BE2C (cell line): ENCODE measurements at regions not wholly inside any gene's neighbourhood (a gene's known extent, or its start where the extent isn't known, plus 50 kb on each side); places are given as distances from the start of the nearest gene placed in this dataset.

Experiments
- DNase-seq: peaks from one replicate; pipeline ENCODE4 v3.0.0-alpha.2; 2020
- H3K27me3 ChIP-seq: fragments of 250-450 bp; sonication (Bioruptor Pico); 2 replicates; pipeline ENCODE4 v1.5.1; 2020; ENCODE audit warnings: mild to moderate bottlenecking
- H3K36me3 ChIP-seq: fragments of 250-450 bp; sonication (Bioruptor Pico); 2 replicates; pipeline ENCODE4 v1.5.1; 2020; ENCODE audit warnings: mild to moderate bottlenecking
- H3K4me1 ChIP-seq: fragments of 250-450 bp; sonication (Bioruptor Pico); 2 replicates; pipeline ENCODE4 v1.5.1; 2020
- H3K4me3 ChIP-seq: 2 replicates; pipeline ENCODE4 v1.5.1; 2011; ENCODE audit warnings: low read depth, low read length
- H3K9me3 ChIP-seq: fragments of 250-450 bp; sonication (Bioruptor Pico); 2 replicates; pipeline ENCODE4 v1.5.1; 2020
- CTCF ChIP-seq: IDR thresholded peaks from 2 replicates; pipeline ENCODE4 v1.5.1; 2012; ENCODE audit warnings: mild to moderate bottlenecking, low read depth, low read length

GRCh38 chr4:62133977-62134376 is 933.9 kb downstream of the ADGRL3 start:
- no peak for TF ChIP-seq CTCF

GRCh38 chr4:62133101-62133897 is 933.2 kb downstream of the ADGRL3 start:
- Histone ChIP-seq H3K4me1 (peaks cover 6% of the 10 kb centered on the region; the same call in 1 of the 2 replicates), H3K4me3 (no peak overlapping the region), H3K36me3 (no peaks in the 10 kb centered on the region), H3K9me3 (no peaks in the 10 kb centered on the region), H3K27me3 (no peaks in the 10 kb centered on the region)
- no peak for DNase-seq
- TF ChIP-seq CTCF: no peak

More at GRCh38 chr4:62133977-62134376, 933.9 kb downstream of the ADGRL3 start:
- no peaks in the 10 kb centered on the region for H3K9me3 ChIP-seq
- no peaks in the 10 kb centered on the region for H3K36me3 ChIP-seq
- H3K4me1 ChIP-seq: peaks cover 6% of the 10 kb centered on the region; the same call in 1 of the 2 replicates
- H3K27me3 ChIP-seq: no peaks in the 10 kb centered on the region
- no peak for DNase-seq
- H3K4me3 ChIP-seq: no peak overlapping the region

GRCh38 chr4:62131049-62131448 is 930.9 kb downstream of the ADGRL3 start:
- peaks cover 6% of the 10 kb centered on the region for H3K4me1 ChIP-seq
- H3K9me3 ChIP-seq: no peaks in the 10 kb centered on the region
- DNase-seq: no peak
- H3K36me3 ChIP-seq: no peaks in the 10 kb centered on the region
- no peak overlapping the region for H3K4me3 ChIP-seq
- no peaks in the 10 kb centered on the region for H3K27me3 ChIP-seq
- no peak for TF ChIP-seq CTCF

GRCh38 chr4:62130637-62131036 is 930.5 kb downstream of the ADGRL3 start:
- H3K27me3 ChIP-seq: no peaks in the 10 kb centered on the region
- DNase-seq: no peak

GRCh38 chr4:62130230-62130629 is 930.1 kb downstream of the ADGRL3 start:
- TF ChIP-seq CTCF: no peak
- Histone ChIP-seq H3K27me3 (no peaks in the 10 kb centered on the region), H3K4me1 (peaks cover 6% of the 10 kb centered on the region), H3K9me3 (no peaks in the 10 kb centered on the region), H3K36me3 (no peaks in the 10 kb centered on the region), H3K4me3 (no peak overlapping the region)
- no peak for DNase-seq

More at GRCh38 chr4:62130637-62131036, 930.5 kb downstream of the ADGRL3 start:
- no peak overlapping the region for H3K4me3 ChIP-seq
- no peaks in the 10 kb centered on the region for H3K36me3 ChIP-seq
- H3K4me1 ChIP-seq: peaks cover 6% of the 10 kb centered on the region
- TF ChIP-seq CTCF: no peak
- H3K9me3 ChIP-seq: no peaks in the 10 kb centered on the region
